ENCODE measurements at regions not wholly inside any gene's neighbourhood (a gene's known extent, or its start where the extent isn't known, plus 50 kb on each side); places are given as distances from the start of the nearest gene placed in this dataset.

DNA sequence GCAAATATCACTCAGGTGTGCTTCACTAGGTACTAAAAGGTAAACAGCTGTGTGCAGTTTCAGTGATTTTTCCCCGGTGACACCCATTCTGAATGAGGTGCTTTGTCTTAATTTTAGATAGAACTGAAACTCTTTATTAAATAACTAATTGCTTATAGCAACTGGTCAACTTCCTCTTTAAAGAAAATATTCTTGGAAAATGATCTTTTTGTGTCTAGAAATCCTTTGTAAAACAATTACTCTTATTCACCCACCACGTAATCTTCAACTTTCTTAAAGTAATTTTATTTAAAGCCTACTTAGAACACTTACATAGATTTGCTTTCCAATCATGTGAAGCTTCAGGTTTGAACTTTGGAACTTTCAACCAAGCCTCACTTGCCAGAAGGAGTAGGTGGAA, 57.9 kb upstream of the RMDN2 start:
- no peak for TF ChIP-seq CTCF (IDR thresholded peaks at IDR 0.05 in 8 of 11, conservative IDR thresholded peaks at IDR 0.05 in 3 of 11)
- no peak for TF ChIP-seq POLR2AphosphoS5 (IDR thresholded peaks at IDR 0.05)
- no peak for TF ChIP-seq POLR2A (IDR thresholded peaks at IDR 0.05)
